GM12864 (cell line): ENCODE measurements at regions not wholly inside any gene's neighbourhood (a gene's known extent, or its start where the extent isn't known, plus 50 kb on each side); places are given as distances from the start of the nearest gene placed in this dataset.

Experiments
- DNase-seq: peaks from one replicate; pipeline ENCODE4 v3.0.0-alpha.2; 2011; ENCODE audit warnings: low read depth
- H3K4me3 ChIP-seq: 2 replicates; pipeline ENCODE4 v1.5.1; 2011; ENCODE audit warnings: mild to moderate bottlenecking, low read depth, low read length, control low read depth
- TF ChIP-seq, protein P1 (sequence below): IDR thresholded peaks from 2 replicates; pipeline ENCODE4 v1.5.1; 2011; ENCODE audit warnings: low read depth, mild to moderate bottlenecking, moderate library complexity, low read length, control low read depth, inconsistent platforms; ENCODE audit errors: missing control alignments

DNA sequence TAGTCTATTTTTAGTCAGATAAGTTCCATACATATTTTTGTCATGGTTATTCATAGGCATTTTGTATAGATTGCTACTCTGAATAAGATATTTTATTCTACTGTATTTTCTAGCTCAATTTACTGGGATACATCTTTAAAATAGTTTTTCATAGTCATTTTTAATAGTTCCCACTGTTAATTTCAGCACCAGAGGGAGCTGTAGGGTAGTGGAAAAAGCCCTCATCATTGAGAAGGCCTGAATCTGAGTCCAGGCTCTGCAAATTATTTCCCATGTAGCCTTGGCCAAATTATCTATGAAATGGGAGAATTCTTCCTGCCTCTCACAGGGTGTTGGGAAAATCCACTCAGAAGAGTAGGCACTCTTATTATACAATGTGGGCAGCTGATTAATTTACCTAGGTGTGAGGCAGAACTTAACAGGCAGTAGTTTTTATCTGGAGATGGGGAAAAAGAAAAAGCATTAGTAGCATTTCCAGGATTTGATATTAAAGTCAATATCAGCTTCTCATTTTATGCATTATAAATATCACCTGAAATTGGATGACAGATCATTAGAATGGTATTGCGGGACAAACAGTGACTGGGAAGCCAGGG, 102.9 kb upstream of the PAQR3 start:
- TF ChIP-seq, protein P1, sequence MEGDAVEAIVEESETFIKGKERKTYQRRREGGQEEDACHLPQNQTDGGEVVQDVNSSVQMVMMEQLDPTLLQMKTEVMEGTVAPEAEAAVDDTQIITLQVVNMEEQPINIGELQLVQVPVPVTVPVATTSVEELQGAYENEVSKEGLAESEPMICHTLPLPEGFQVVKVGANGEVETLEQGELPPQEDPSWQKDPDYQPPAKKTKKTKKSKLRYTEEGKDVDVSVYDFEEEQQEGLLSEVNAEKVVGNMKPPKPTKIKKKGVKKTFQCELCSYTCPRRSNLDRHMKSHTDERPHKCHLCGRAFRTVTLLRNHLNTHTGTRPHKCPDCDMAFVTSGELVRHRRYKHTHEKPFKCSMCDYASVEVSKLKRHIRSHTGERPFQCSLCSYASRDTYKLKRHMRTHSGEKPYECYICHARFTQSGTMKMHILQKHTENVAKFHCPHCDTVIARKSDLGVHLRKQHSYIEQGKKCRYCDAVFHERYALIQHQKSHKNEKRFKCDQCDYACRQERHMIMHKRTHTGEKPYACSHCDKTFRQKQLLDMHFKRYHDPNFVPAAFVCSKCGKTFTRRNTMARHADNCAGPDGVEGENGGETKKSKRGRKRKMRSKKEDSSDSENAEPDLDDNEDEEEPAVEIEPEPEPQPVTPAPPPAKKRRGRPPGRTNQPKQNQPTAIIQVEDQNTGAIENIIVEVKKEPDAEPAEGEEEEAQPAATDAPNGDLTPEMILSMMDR: peak; percentile 39
- H3K4me3 ChIP-seq: no peak overlapping the region
- DNase-seq: no peak

DNA sequence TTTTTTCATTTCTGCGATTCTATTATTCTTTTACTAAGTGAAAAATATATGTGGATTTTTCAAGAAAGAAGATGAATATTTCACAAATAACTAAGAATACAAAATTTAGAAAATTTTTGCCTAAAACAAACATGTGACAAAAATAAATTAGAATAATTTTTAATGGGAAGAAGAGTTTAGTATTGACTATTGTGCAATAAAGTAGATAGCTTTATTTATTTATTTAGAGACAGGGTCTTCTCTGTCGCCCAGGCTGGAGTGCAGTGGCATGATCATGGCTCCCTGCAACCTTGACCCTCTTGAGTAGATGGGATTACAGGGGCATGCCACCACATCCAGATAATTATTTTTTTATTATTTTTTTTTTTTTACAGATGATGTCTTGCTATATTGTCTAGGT, 95.3 kb upstream of the PAQR3 start:
- no peak for DNase-seq
- H3K4me3 ChIP-seq: no peak overlapping the region
- TF ChIP-seq, protein P1: no peak

DNA sequence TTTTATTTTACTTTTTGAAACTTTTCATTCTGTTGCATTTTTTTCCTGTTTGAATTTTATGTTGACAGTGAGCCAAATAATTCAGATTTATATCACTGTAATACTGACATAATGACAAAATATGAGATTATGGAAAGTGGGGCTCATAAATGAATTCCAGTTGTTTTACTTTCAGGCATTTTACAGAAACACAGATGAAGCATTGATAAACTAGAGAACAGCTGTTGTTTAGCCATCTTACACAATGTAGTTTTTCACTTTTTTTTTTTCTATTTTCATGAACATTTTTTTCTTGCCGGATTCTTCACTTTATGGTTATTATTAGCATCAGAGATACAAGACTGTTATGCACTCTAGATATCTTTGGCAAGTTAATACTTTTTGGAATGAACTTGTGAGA, 91.7 kb upstream of the PAQR3 start:
- H3K4me3 ChIP-seq: no peak overlapping the region
- TF ChIP-seq, protein P1: no peak
- no peak for DNase-seq

DNA sequence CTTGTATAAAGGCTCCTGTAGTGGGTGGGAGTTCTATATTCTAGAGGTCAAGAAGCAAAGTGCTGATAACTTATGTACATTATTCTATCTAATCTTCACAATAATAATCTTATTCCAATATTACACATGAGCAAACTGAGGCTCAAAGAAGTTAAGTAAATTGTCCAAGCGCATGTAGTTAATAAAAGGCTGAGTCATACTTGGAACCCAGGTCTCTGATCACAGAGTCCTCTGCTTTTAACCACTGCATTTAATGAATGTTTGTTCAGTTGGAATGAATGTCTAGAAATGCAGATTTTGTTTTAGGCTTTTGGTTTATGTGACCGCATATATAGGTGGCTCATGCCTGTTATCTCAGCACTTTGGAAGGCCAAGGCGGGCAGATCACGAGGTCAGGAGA, 88.4 kb upstream of the PAQR3 start:
- DNase-seq: no peak
- no peak overlapping the region for H3K4me3 ChIP-seq
- TF ChIP-seq, protein P1: no peak

DNA sequence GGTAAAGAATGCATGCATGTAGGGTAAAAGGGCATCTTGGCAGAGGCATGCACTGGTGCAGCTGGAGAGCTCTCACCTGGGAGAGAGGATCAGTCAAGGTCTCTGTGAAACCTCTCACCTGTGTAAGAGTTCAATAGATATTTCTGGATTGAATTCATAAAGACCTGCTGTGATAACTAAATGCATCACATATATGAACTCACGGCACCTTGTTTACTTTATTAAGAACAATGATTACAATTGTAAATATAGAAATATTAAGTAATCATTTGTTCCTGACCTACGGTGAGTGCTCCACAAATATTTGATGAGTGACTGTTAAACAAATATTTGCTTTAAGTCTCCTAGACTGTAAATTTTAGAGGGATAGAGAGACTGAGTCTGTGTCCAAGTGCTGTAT, 85.9 kb upstream of the PAQR3 start:
- H3K4me3 ChIP-seq: no peak overlapping the region
- DNase-seq: no peak
- TF ChIP-seq, protein P1: no peak

DNA sequence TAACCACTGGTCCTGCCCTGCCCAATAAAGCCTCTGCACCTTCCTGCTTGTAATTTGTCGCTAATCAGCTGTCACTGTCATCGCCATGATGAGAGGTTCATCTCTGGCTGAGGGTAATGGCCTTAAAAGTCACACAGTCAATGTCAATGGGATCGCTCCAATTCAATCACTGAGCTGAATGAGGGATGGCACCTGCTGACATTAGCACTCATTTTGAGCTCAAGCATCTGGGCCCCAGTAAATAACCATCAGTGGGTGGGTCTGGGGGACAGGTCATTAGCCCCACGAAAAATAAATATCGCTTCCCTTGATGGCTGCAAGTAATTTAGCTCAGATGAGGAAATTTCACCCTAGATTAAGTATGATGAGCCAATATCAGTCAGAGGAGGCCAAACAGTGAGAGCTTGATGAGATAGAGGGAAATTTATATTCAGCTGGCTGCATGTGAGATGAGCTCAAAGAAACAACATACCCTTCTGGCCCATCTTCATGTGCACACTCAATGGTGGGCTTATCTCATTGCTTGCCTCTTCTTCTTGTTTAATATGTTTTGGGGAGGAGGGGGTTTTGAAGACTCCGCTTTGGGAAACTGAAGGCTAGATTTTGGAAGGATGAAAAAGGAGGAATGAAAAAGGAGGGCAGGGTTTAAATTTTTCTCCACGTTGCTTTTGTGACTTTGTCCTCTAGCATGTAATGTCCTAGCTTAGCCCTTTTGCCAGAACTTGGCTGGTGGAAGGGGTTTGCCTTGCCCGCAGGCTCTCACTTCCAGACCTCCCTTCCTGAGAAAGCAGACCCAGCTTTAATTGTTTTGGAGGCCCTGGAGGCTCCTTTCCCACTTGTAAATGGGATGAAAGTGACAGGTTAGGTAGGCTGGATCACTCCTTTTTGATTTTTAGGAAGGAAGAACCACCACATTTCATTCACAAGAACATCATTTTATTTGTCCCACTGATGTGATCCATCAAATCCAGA, 84.8 kb upstream of the PAQR3 start:
- TF ChIP-seq, protein P1: no peak
- no peak overlapping the region for H3K4me3 ChIP-seq
- no peak for DNase-seq

DNA sequence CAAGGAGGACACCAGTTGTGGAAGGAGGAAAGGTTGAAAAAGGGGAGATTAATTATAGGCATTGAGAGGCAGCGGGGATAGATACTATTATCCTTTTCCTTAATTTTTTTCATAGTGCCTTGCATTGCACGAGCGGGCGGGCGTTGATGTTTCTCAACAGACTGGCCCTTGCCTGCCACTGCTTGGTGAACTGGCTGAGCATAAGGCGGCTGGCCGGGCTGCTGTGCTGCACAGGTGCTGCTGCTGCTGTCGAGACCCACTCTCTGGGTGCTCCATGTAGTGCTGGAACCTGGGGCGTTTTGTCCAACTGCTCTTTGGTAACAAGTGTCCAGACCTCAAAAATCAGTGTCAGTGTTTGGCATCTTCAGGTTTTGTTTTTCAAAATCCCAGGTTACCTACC, 83.3 kb upstream of the PAQR3 start:
- DNase-seq: no peak
- TF ChIP-seq, protein P1: no peak
- H3K4me3 ChIP-seq: no peak overlapping the region
